RCC 7860 (cell line): ENCODE measurements at regions not wholly inside any gene's neighbourhood (a gene's known extent, or its start where the extent isn't known, plus 50 kb on each side); places are given as distances from the start of the nearest gene placed in this dataset.
"Not testable (repeated sequence)": the region's sequence is repeated elsewhere in the genome, so short reads cannot be mapped to it uniquely, and the experiment has no call there.

ENCODE experiments used
- DNase-seq: peaks from one replicate; pipeline ENCODE4 v3.0.0-alpha.2; 2015; ENCODE audit warnings: low spot score
- FAIRE-seq: peaks from 2 replicates; lab custom pipeline; 2012; peaks lifted over from hg19 to GRCh38; lab: Jason Lieb, UNC

DNA sequence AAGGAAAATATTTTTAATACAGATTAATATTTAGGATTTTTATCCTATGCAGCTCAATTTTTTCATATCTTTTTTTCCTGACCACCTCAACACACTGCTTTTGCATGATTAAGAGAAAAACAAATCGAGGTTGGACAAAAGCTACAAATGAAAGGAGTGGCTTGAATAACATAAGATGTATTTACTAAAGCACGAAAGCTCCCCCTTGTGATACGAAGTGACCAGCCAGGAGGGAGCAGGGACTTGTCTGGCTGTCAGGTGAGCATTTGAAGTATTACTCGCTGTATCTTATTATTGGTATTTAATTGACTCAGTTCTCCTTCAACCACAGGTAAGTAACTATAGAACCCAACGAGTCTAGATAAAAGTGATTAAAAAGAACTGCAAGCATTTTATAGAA, 265.2 kb upstream of the PHF14 start:
- FAIRE-seq (no peak), DNase-seq (no peak)

DNA sequence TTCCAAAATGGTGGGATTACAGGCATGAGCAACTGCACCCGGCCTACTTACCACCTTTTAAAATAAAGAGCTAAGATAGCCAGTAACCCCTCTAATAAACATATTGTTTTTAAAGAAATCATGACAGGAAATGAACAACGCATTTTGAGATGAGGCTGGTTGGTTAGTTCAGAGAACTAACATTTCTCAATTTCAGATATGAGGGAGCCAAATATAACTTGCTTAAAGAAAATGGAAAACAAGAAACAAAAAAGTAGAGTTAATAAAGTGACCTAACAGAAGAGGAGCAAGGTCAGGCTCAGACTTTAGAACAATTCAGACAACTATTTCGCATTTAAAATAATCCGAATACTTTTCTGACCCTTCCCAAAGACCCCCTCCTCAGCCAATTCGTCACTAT, 254.9 kb upstream of the PHF14 start:
- no peak for FAIRE-seq
- no peak for DNase-seq

GRCh38 chr7:10720042-10720441, 253.6 kb upstream of the PHF14 start:
- DNase-seq (no peak), FAIRE-seq (no peak)

DNA sequence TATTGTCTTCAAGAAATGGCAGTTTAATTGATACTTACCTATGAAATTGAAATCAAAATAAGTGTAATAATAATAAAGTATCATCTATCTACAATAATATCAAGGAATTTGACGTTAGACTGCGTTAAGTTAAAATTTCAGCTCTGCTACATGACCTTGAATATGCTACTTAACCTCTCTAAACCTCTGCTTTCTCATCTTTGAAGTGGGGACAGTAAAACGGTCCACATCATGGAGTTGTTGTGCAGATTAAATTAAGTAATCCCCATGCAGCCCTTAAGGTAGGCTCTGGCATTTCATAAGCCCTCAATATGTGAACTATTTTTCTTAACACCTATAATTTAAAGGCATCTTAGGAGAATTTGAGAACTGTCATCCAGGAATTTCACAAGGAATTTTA, 252.4 kb upstream of the PHF14 start:
- DNase-seq (no peak), FAIRE-seq (no peak)

DNA sequence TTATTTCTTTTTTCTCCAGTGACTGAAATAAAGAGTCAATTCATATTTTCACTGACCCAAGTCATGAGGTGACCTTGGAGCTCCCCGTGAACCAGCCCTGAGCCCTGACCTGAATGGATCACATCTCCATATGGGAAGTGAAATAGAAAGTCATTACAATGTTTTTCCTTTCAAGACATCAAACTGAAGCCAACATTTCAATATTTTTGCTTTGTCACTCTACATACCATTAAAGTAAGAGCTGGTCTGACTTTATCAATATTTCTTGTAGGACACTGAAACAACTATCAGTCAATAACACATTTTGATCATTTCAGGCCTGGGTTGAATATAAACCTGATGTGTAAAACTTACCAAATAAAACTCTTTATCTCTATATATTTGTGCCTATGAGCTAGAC, 249.8 kb upstream of the PHF14 start:
- no peak for DNase-seq
- no peak for FAIRE-seq

DNA sequence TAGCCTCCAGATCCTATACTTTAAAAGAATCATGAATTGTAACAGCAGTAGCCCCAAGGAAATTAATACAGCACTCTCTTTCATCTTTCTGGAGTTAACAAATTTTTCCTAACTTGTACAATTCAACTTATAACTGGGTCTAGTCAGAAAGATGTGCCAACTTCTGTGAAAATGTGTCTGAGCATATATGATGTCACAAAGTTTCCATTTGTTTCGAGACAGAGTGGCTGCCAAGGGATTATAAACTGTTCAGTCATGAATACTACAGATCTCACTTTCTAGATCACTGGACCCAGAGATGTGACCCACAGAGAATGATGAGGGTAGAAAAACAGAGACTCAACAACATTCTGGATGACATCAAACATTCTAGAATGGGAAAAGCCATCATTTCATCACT, 249.2 kb upstream of the PHF14 start:
- FAIRE-seq (no peak), DNase-seq (no peak)

DNA sequence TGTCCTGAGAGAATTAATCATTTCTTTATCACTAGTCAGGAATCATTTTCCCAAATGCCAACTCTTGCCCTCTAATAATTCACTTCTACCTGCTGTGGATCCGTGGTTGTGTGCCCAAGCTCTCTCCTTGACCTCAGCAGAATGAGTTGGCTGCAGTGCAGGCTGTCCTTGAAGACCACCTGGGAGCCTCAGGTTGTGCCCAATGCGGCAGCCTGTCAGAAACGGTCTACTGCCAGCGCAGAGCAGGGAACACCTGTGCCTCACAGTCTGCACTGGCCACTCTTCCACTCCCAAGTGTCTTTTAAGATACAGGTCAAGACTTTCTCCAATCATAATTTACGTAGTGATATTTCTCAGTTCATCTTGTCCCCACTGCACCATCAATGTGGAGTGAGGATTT, 246.0 kb upstream of the PHF14 start:
- DNase-seq (no peak), FAIRE-seq (no peak)

GRCh38 chr7:10731253-10731773, 242.4 kb upstream of the PHF14 start:
- DNase-seq = no peak
- no peak for FAIRE-seq

DNA sequence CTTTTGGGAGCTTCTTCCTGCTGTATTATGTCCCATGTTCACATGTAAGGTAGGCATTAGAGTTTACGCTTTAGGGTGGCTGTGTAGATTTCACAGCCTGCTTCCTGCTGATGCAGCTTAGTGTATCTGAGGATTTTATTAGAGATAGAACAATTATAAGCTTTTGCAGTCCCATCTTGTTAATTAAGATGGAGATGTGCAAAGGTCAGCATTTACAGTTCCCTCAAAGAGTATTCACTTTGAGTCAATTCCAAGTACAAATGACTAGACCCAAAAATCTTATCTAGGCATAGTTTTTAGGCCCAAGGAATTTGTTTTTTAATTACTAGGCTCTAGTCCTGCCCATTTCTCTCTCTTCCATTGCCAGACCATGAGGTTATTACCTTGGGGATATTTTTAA, 239.9 kb upstream of the PHF14 start:
- no peak for DNase-seq
- FAIRE-seq = no peak

DNA sequence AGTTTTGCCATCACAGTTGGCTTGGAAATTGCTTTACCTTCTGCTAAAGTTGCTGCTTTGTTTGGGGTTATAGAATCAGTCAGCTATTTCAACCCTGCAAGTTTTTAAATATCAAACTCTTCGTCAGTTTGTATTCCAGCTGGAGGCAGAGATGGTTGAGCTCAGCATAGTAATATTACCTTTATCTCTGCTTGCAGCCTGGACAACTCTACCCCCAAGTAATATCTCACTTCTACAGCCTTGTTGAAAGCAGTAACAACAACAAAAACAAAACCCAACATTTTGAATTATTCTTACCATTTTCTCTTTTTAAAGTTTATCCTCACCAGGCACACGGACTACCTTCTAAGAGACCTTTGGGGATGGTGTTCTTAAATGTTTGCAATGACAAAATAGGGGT, 239.1 kb upstream of the PHF14 start:
- FAIRE-seq (no peak), DNase-seq (no peak)

DNA sequence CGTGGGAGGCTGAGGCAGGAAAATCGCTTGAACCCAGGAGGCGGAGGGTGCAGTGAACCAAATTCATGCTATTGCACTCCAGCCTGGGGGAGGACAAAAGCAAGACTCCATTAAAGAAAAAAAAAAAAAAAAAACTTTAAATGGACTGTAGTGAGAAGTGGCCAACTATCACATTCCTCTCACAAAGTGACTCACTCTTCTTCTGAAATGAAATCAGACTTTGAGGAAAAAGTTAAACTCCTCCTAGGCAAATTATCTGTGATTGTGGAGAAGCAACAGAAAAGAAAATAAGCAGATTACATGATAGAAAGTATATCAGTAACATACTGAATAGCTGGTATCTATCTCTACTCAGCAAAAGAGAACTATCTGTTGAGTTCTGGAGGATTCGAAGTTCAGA, 234.3 kb upstream of the PHF14 start:
- no peak for DNase-seq
- FAIRE-seq = no peak

DNA sequence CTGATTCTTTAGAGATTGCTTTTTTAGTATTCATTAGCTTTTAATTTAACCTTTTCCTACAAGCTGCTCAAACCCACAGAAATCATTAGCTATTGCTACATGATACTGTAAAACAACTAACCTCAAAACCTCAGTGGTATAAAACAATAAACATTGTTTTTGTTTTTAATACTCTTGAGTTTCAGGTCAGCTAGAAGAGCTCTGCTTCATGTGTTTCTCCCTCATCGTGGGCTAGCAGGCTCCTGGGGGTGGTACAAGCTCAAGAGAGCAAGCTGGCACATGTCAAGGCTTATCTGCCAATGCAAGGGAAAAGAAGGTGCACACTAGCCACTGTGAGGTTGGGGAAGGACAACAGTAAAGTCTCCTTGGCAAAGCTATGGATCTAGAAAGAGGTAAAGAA, 232.9 kb upstream of the PHF14 start:
- no peak for DNase-seq
- no peak for FAIRE-seq

DNA sequence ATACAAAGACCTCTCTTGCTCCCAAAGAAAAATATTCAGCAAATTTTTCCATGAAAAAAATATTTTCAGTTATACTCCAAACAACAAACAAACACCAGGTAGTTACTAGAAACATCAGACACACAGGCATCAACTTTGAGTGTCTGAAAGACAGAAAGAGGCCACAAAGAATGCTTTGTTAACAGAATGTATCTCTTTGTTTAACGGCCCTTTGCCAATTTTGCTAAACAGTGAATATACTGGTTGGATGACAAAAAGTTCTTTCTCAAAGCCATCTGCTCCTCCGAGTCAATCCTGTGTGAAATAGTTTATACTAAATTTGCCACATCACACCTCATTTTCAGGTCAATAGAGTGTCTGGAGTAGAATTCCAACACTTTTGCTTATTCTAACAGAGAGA, 216.7 kb upstream of the PHF14 start:
- DNase-seq = no peak
- no peak for FAIRE-seq

DNA sequence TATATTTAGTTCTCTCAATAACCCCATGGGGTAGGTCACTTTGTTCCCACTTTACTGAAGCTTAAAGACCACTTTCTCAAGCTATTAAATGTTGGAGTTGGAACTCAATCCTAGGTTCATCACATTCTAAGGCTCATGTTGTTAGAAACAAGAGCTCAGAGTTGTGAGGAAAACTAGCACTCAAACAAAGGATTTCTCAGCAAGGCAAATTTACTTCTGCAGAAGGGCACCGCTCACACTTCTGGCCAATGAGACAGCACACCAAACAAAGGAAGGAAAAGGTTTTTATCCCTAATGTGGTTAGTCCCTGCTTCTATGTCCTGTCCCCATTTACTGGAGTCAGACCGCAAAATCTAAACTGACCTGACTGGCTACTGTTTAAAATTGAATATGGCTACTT, 214.6 kb upstream of the PHF14 start:
- FAIRE-seq = no peak
- no peak for DNase-seq

DNA sequence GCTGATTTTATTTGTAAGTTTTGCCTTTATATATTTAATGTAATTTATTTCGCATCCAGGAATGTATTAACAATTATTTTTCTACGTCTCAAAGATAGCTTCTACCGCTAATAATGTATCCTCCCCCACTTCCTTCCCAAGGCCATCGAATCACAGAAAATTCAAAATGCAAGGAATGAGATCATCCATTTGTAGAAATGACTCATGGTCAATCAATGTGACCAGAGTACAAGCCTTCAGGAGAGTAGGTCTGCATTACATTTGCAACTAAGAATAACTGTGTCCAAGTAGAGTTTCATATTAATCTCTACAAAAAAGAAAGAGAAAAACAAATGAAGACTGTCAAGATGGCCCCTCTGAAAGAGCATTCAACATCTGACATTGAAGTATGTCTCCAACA, 205.9 kb upstream of the PHF14 start:
- peak; percentile 62 for FAIRE-seq
- DNase-seq = peak; percentile 48

DNA sequence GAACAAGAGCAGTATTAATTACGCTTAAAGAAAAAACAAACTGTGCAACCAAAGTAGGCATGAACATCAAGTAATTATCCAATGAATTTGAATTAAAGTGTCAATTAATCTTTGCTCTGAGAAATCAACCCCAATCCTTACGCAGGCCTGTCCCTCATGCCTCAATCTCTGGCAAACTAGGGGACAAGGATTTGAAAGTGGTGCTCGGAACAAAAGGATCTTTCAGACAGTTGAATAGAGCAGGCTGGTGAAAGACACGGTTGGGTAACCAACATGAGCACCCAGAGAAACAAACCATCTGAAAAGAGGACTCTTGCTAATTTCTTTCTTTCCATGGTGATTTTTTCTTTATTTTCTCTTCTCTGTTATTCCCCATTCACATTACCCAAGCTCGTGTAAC, 203.5 kb upstream of the PHF14 start:
- no peak for FAIRE-seq

GRCh38 chr7:10773430-10773829, 200.2 kb upstream of the PHF14 start:
- FAIRE-seq = no peak
- no peak for DNase-seq

More for the DNA sequence above, 203.5 kb upstream of the PHF14 start:
- DNase-seq = no peak

GRCh38 chr7:10779465-10780399, 193.9 kb upstream of the PHF14 start:
- DNase-seq (no peak), FAIRE-seq (no peak)

GRCh38 chr7:10780400-10780747, 193.3 kb upstream of the PHF14 start:
- no peak for FAIRE-seq
- no peak for DNase-seq

DNA sequence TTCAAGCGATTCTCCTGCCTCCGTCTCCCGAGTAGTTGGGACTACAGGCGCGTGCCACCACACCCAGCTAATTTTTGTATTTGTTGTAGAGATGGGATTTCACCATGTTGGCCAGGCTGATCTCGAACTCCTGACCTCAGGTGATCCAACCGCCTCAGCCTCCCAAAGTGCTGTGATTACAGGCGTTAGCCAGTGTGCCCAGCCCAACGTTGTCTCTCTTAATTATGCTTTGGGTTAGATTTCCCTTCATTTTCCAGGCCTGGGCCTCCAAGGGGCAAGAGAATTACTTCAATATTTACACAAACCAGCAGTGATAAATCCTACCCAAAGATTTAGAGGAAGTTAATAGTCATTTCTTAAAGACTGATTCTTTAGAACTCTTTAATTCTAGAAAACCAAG, 186.7 kb upstream of the PHF14 start:
- not testable (repeated sequence) for FAIRE-seq, DNase-seq

GRCh38 chr7:10789170-10789569, 184.5 kb upstream of the PHF14 start:
- DNase-seq (no peak), FAIRE-seq (no peak)

GRCh38 chr7:10790910-10791309, 182.8 kb upstream of the PHF14 start:
- FAIRE-seq = no peak
- DNase-seq = no peak
